Urinary bladder (tissue), 3 donors: ENCODE measurements at regions not wholly inside any gene's neighbourhood (a gene's known extent, or its start where the extent isn't known, plus 50 kb on each side); places are given as distances from the start of the nearest gene placed in this dataset.

ENCODE experiments used
- DNase-seq: peaks from one replicate; pipeline ENCODE4 v3.0.0-alpha.2; 2015; ENCODE audit errors: extremely low spot score
- H3K27ac ChIP-seq: one replicate; pipeline ENCODE4 v1.5.1; 2013; ENCODE audit warnings: low read depth, mild to moderate bottlenecking, moderate library complexity
- H3K36me3 ChIP-seq: one replicate; pipeline ENCODE4 v1.6.1; 2013; ENCODE audit warnings: mild to moderate bottlenecking, moderate library complexity; ENCODE audit not compliant: insufficient read depth
- H3K4me1 ChIP-seq: one replicate; pipeline ENCODE4 v1.6.1; 2013; ENCODE audit warnings: mild to moderate bottlenecking, moderate library complexity; ENCODE audit not compliant: insufficient read depth
- H3K4me3 ChIP-seq: one replicate; pipeline ENCODE4 v1.5.1; 2013; ENCODE audit warnings: low read depth, low read length
- WGBS: extraction: QIAGEN DNeasy Blood & Tissue Kit; methylation state at CpG from one replicate; pipeline ENCODE4 v1.1.7; 2013; 5-methylcytosine and 5-hydroxymethylcytosine counted together
- donor health status: healthy with polysubstance abuse.
- donor health status: healthy.

DNA sequence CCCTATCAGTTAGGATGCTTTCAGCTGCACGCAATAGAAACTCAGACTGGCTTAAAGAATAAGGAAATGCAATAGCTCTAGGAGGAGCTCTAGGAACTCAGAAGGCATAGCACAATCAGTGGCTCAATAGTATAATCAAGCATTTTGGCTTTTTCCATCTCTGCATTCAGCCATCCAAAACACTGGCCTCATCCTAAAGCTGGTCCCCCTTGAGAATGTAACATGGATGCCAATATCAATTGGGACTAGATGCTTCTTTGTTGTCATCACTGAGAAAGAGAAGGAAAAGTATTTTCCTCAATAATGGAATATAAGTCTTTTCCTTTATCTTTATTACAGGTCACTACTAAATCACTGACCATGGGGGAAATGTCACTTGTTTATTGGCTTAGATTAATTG lies 509.5 kb downstream of the PLPP3 start:
- 93% methylated on average over 1 of the region's 1 CpG for WGBS
- H3K27ac ChIP-seq = no peak overlapping the region

DNA sequence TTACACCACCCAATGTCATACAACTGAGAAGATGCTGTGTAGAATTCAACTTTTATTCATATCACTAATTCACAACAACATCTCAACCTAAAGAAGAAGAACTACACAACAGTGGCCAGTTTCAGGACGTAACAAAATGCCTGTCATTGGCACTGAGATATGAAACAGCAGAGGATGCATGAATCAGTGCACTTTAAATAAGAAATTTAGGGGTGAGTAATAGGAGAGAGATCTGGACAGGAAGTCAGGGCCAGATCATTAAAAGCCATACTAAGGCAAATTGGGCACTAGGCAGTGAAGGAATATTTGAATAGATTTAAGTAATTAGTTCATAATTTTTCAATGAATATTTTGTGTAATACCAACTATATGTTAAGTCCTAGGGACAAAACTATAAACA lies 510.5 kb downstream of the PLPP3 start:
- DNase-seq = no peak
- 50% methylated on average over 1 of the region's 1 CpG for WGBS
- H3K27ac ChIP-seq = no peak overlapping the region
- H3K36me3 ChIP-seq = no peaks in the 10 kb centered on the region
- no peaks in the 10 kb centered on the region for H3K4me1 ChIP-seq
- H3K4me3 ChIP-seq = no peak overlapping the region

More for the DNA sequence above, 509.5 kb downstream of the PLPP3 start:
- Histone ChIP-seq H3K4me1 (no peaks in the 10 kb centered on the region), H3K36me3 (no peaks in the 10 kb centered on the region), H3K4me3 (no peak overlapping the region)
- no peak for DNase-seq

DNA sequence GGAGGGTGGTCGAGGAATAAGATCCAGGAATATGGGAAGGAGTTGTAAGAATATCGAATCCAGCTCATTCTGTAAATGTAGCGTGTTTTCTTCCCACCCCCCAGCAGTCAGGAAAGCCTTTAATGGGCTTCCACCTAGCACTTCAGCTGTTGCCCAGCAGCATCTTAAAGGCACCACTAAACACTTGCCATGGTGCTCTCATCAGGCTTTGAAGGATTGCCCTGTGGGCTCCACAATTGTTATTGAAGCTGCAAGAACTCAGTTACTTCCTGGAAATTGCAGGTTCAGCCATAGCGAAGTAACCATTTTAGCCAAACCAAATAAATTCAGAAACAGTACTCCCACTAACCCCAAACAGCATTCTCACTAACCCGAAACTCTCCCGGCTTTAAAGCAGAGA lies 511.2 kb downstream of the PLPP3 start:
- no peaks in the 10 kb centered on the region for H3K4me1 ChIP-seq
- H3K27ac ChIP-seq = no peak overlapping the region
- H3K36me3 ChIP-seq = no peaks in the 10 kb centered on the region
- no peak for DNase-seq
- WGBS = 96% methylated on average over 6 of the region's 6 CpGs
- no peak overlapping the region for H3K4me3 ChIP-seq

DNA sequence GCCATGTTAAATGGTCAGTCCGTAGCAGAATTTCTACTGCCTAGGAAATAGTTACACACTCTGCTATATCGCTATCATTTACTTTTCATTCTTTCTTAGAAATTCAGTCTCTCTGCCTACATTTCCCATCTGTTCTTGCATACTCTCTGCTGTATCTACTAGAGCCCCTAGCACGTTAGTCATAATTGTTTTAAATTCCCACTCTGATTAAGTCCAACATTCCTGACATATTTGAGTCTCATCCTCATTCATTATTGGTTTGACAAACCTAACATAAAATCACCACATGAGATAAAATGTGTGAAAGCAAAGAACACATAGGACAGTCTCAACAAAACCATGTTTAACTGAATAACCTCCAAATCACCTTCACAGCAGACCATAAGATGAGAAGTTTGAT lies 513.6 kb downstream of the PLPP3 start:
- no peak for DNase-seq
- Histone ChIP-seq H3K36me3 (no peaks in the 10 kb centered on the region), H3K27ac (no peak overlapping the region), H3K4me3 (no peak overlapping the region), H3K4me1 (no peaks in the 10 kb centered on the region)
- WGBS = 53% methylated on average over 3 of the region's 3 CpGs

DNA sequence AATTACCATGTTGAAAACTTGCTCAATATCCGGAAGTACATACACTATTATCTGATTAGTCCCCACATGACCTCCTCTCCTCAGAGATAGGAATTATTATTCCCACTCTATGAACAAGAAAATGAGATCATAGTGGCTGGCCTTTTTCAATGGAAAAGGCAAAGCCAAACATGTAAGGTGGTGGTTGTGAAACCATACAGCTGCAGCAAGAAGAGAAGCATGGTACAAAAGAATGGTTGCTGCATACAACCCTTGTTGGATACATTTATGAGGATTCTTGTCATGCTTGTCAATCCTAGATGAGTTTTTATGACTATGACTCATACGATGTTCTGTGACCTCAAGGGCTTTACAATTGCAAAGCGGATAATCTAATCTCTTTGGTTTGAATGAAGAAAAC lies 514.7 kb downstream of the PLPP3 start:
- Histone ChIP-seq H3K4me3 (no peak overlapping the region), H3K27ac (no peak overlapping the region), H3K36me3 (no peaks in the 10 kb centered on the region), H3K4me1 (no peaks in the 10 kb centered on the region)
- no peak for DNase-seq
- WGBS = 57% methylated on average over 3 of the region's 3 CpGs

DNA sequence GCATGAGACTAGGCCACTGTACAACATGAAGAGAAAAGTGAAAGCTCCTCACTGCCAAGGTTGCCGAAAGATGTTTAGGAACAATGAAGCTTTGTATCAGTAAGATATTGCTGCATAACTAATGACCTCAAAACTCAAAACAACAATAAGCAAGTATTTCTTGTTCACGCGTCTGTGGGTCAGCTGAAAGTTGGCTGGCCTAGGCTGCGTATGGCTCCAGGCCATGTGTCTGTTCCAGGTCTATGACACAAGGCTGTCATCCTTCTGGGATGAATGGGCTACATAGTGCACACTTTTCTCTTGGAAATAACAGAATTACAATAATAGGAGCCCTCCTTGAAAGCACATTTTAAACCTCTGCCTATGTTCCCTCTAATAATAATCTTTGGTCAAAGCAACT lies 515.9 kb downstream of the PLPP3 start:
- DNase-seq = no peak
- Histone ChIP-seq H3K27ac (no peak overlapping the region), H3K4me3 (no peak overlapping the region), H3K4me1 (no peaks in the 10 kb centered on the region), H3K36me3 (no peaks in the 10 kb centered on the region)
- 89% methylated on average over 4 of the region's 4 CpGs for WGBS

DNA sequence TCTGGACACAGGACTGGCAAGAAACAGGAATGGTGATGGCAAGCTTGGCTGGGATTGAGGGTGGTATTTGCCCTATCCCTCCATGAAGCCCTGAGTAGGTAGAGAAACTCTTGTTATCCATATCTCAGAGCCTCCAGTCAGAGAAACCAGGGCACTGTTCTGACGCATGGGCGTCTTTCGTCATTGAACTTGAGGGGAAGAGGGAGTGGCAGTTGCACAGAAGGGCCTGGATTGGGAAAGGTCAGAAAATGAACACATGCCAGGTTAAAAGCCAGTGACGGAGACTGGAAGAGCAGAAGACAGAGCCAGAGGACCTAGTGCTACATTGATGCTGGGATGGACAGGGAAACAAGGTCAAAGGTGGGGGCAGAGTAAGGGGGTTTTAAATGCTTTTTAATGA lies 516.7 kb downstream of the PLPP3 start:
- Histone ChIP-seq H3K4me3 (no peak overlapping the region), H3K4me1 (no peaks in the 10 kb centered on the region), H3K27ac (no peak overlapping the region), H3K36me3 (no peaks in the 10 kb centered on the region)
- 99% methylated on average over 4 of the region's 4 CpGs for WGBS
- DNase-seq = no peak

DNA sequence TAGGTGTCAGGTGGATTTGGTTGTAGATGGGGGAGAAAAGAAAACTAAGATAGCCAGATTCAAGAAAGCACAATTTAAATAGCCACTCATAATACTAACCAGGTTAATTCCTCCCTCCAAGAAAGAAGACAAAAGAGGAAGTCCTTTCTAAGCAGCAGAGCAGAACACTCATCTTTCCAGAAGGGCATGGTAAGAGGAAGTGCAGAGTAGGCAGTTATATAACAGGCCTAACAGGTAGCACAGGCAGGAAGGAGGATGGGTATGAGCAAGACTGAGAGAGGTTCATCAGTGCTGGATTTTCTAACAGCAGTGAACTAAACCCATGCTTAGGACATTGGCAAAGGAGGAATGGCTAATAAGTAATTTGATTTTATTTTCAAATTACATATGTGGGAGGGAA lies 517.5 kb downstream of the PLPP3 start:
- H3K36me3 ChIP-seq = no peaks in the 10 kb centered on the region
- H3K27ac ChIP-seq = no peak overlapping the region
- no peak for DNase-seq
- no peak overlapping the region for H3K4me3 ChIP-seq
- no peaks in the 10 kb centered on the region for H3K4me1 ChIP-seq

DNA sequence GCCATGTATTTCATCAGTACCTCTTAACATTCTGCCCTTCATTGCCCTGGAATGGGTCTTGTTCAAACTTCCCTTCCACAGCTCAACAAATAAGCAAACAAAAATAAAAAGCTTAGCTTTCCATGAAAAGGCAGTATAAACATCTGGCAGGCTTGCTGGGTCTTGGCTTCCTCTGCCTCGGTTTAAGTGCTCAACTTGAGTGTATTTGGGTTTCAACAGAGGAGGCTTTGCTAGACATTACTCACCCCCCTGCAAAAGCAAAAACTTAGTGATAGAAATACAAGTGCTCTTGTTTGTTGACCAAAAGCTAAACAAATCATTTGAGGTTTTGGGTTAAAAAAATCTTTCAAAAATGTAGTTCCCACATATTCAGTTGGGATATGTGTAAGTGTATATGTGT lies 518.5 kb downstream of the PLPP3 start:
- WGBS = 42% methylated on average over 1 of the region's 1 CpG
- H3K27ac ChIP-seq = no peak overlapping the region
- H3K4me3 ChIP-seq = no peak overlapping the region
- no peaks in the 10 kb centered on the region for H3K36me3 ChIP-seq
- no peaks in the 10 kb centered on the region for H3K4me1 ChIP-seq
- DNase-seq = no peak

DNA sequence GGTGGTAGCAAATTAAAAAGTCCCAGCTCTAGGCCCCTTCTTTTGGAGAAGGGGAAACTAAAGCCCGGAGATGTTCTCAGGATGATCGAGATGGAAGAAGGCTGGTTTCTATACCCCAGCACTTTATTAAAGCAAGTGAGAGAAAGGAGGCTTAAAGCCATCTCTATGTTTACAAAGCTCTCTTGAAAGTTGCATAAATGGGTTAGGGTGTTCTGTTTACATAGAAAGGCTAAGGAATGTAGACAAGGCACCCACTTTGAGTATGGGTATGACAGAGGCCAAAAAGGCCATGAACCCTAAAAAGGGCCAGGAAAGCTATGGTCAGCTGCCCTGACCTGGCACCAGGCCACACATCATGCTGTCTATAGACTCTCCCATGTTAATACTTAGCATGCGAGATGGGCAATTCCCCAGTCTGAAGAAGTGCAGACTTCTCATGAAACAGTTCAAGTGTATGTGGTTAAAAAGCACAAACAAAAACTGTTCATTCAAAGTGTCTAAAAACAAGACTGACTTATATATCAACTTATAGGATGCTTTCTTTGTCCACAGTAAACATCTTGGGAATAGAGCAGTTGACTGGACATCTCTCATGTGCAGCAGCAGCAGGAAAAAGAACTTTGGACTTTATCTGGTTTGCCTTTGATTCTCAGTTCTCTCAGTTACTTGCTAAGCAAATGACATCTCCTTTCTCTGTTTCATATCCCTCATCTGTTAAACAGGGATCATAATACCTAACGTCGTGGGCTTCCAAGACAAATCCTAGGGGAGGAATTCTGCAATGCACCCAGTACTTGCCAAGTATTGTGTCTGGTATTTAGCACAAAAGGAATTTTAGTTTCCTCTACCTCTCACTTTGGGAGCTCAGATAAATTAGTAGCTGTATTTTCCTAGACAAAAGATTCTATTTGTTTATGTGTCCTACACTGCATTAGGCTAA lies 521.6 kb downstream of the PLPP3 start:
- no peak overlapping the region for H3K4me3 ChIP-seq
- H3K36me3 ChIP-seq = no peaks in the 10 kb centered on the region
- no peak for DNase-seq
- H3K27ac ChIP-seq = peak overlapping the region; percentile 57
- no peaks in the 10 kb centered on the region for H3K4me1 ChIP-seq
- 60% methylated on average over 5 of the region's 5 CpGs for WGBS

DNA sequence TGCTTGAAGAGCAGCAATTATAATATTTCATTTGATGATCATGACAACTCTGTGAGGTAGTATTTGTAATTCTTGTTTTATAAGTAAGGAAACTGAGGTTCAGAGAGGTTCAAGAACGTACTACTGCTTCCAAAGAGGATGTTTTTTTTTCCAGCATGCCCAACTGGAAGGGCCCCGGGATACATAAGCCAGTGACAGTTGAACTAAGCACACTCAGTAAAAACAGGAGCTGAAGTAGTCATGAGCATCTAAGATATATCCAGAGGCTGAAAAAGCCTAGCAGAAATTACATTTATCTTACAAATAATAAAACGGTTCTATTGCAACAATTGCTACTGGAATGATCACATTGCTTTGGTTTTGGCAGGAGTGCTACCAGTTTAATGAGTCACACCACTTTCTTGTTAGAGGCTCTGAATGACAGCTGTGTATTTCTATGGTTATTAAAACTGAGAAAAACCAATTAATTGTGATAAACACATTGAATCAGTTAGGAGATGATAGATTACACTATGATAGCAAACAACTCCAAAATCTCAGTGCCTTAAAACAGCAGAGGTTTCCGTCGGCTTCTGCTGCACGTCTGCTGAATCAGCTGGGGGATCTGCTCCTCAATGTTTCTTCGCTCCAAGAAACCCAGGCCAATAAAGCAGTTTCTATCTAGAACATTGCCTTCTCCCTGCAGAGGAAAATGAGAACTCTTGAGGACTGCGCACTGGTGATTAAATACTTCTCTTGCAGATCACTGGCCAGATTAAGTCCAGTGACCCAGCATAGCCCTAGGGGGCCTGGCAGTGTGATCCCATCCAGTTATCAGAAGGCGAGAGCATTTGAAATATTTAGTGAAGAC lies 522.7 kb downstream of the PLPP3 start:
- Histone ChIP-seq H3K27ac (no peak overlapping the region), H3K36me3 (no peaks in the 10 kb centered on the region), H3K4me3 (no peak overlapping the region), H3K4me1 (no peaks in the 10 kb centered on the region)
- 60% methylated on average over 9 of the region's 9 CpGs for WGBS
- DNase-seq = no peak

DNA sequence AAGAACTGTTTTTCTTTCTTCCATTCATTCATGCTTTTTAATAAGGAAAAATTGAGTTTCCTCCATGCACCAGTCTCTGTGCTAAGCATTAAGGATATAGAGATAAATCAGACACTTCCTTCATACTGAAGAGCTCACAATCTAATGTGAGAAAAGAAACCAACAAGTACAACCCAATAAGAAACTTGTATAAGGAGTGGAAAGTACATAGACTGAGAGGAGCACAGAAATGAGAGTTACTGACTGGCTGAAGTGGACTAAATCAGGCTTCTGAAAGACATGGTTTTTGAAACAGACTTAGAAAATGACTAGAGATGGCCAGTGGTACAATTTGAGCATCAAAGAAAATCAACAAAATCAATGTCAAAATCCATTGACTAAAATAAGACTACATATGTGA lies 524.4 kb downstream of the PLPP3 start:
- H3K4me1 ChIP-seq = no peaks in the 10 kb centered on the region
- H3K4me3 ChIP-seq = no peak overlapping the region
- H3K27ac ChIP-seq = no peak overlapping the region
- no peak for DNase-seq
- H3K36me3 ChIP-seq = no peaks in the 10 kb centered on the region

DNA sequence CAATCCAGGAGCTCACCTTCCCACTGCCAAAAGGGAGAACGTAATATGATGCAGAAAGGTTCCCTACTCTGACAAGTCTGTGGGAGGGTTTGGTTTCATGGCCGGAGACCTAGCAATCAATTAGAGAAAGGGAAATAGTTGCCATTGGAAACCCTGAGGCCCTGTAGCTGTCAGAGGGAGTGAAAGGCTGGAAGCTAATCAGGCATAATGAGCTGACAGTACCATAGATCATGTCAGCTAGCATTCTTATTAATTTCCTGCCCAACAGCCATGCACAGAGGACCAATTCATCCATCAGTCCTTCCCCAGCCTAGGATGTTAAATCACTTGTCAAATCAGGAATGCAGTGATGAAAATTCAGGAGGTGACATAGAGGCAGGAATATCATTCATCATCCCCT lies 527.3 kb downstream of the PLPP3 start:
- Histone ChIP-seq H3K36me3 (no peaks in the 10 kb centered on the region), H3K4me3 (no peak overlapping the region), H3K4me1 (no peaks in the 10 kb centered on the region), H3K27ac (no peak overlapping the region)
- 91% methylated on average over 2 of the region's 2 CpGs for WGBS
- no peak for DNase-seq

DNA sequence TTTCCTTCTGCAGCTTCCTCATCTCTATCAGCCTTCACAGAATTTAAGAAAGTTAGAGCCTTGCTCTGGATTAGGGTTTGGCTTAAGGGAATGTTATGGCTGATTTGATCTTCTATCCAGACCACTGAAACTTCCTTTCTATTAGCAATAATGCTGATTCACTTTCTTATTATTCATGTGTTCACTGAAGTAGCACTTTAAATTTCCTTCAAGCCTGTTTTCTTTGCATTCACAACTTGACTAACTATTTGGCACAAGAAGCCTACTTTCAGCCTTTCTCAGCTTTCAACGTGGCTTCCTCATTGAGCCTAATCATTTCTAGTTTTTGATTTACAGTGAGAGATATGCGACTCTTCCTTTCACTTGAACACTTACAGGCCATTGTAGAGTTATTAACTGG lies 528.5 kb downstream of the PLPP3 start:
- 84% methylated on average over 2 of the region's 2 CpGs for WGBS
- DNase-seq = no peak
- no peaks in the 10 kb centered on the region for H3K36me3 ChIP-seq
- no peak overlapping the region for H3K27ac ChIP-seq
- no peaks in the 10 kb centered on the region for H3K4me1 ChIP-seq
- no peak overlapping the region for H3K4me3 ChIP-seq
